H1 (cell line): ENCODE measurements at regions not wholly inside any gene's neighbourhood (a gene's known extent, or its start where the extent isn't known, plus 50 kb on each side); places are given as distances from the start of the nearest gene placed in this dataset.

ENCODE experiments used
- CTCF ChIA-PET: fragments of 300-600 bp; sonication (Branson Sonifier 250); formaldehyde crosslinking; loops from one replicate; lab custom pipeline; 2021; ENCODE audit not compliant: partially characterized antibody; lab: Charles Lee
- POLR2A ChIA-PET: fragments of 300-600 bp; sonication (Branson Sonifier 250); formaldehyde crosslinking; loops from one replicate; lab custom pipeline; 2021; ENCODE audit warnings: inconsistent platforms; ENCODE audit not compliant: partially characterized antibody; lab: Charles Lee
- DNase-seq, 2 experiments: peaks; one replicate each; pipeline versions ENCODE4 v3.0.0 to v3.0.0-alpha.2; 2010 to 2022; ENCODE audit warnings: low spot score in 2 of 2, low read depth in 1 of 2, mixed read lengths in 1 of 2
- FAIRE-seq: peaks from 2 replicates; lab custom pipeline; 2011; peaks lifted over from hg19 to GRCh38; lab: Jason Lieb, UNC
- H2AFZ ChIP-seq: 2 replicates; pipeline ENCODE4 v1.8.1; 2012; ENCODE audit warnings: low read length, inconsistent platforms
- H2AK5ac ChIP-seq: 2 replicates; pipeline ENCODE4 v1.6.1; 2013; ENCODE audit warnings: low read depth, low read length
- H2BK120ac ChIP-seq: replicated peaks from 2 replicates; pipeline ENCODE3; 2013; ENCODE audit warnings: low read depth, low read length, inconsistent platforms
- H2BK12ac ChIP-seq: 2 replicates; pipeline ENCODE4 v1.6.1; 2013; ENCODE audit warnings: low read depth, low read length
- H2BK15ac ChIP-seq: 2 replicates; pipeline ENCODE4 v1.6.1; 2013; ENCODE audit warnings: low read length
- H2BK20ac ChIP-seq: 2 replicates; pipeline ENCODE4 v1.6.1; 2013; ENCODE audit warnings: low read length
- H2BK5ac ChIP-seq: 2 replicates; pipeline ENCODE4 v1.6.1; 2013; ENCODE audit warnings: low read depth, low read length
- H3K14ac ChIP-seq: 2 replicates; pipeline ENCODE4 v1.6.1; 2013; ENCODE audit warnings: inconsistent platforms; ENCODE audit not compliant: insufficient read length
- H3K18ac ChIP-seq: 2 replicates; pipeline ENCODE4 v1.6.1; 2013; ENCODE audit warnings: low read length; ENCODE audit errors: extremely low read depth
- H3K23ac ChIP-seq: 2 replicates; pipeline ENCODE4 v1.6.1; 2013; ENCODE audit warnings: inconsistent platforms; ENCODE audit not compliant: insufficient read length
- H3K23me2 ChIP-seq: 2 replicates; pipeline ENCODE4 v1.6.1; 2013; ENCODE audit warnings: low read depth, low read length
- H3K27ac ChIP-seq: 2 replicates; pipeline ENCODE4 v1.6.1; 2011; ENCODE audit warnings: low read depth, low read length, inconsistent platforms
- H3K27me3 ChIP-seq, 4 experiments: replicated peaks in 1 of 4; 1 replicate in 1 of 4; 2 replicates in 3 of 4; pipeline versions ENCODE4 v1.6.1 to v1.8.1; 2011 to 2013; ENCODE audit warnings: low read length in 3 of 4, mild to moderate bottlenecking in 3 of 4, inconsistent platforms in 2 of 4, mixed read lengths in 2 of 4, moderate library complexity in 1 of 4; ENCODE audit not compliant: control insufficient read depth in 3 of 4, insufficient read depth in 3 of 4; ENCODE audit errors: extremely low read depth in 1 of 4
- H3K36me3 ChIP-seq, 4 experiments: 2 replicates each; pipeline versions ENCODE4 v1.6.1 to v1.8.1; 2011 to 2013; ENCODE audit warnings: mild to moderate bottlenecking in 4 of 4, low read length in 3 of 4, moderate library complexity in 2 of 4, control low read depth in 1 of 4, inconsistent platforms in 1 of 4; ENCODE audit not compliant: insufficient read depth in 4 of 4, control insufficient read depth in 2 of 4
- H3K4ac ChIP-seq: replicated peaks from 2 replicates; pipeline ENCODE3; 2013; ENCODE audit warnings: low read length, low read depth, mixed read lengths, inconsistent platforms; ENCODE audit not compliant: insufficient read length
- H3K4me1 ChIP-seq, 4 experiments: replicated peaks in 1 of 4; 1 replicate in 1 of 4; 2 replicates in 3 of 4; pipeline versions ENCODE4 v1.6.1 to v1.8.1; 2011 to 2013; ENCODE audit warnings: low read length in 3 of 4, inconsistent platforms in 2 of 4, mixed read lengths in 1 of 4; ENCODE audit not compliant: insufficient read depth in 4 of 4, control insufficient read depth in 3 of 4
- H3K4me2 ChIP-seq, 2 experiments: 2 replicates each; pipeline versions ENCODE4 v1.6.1 to v1.8.1; 2011 to 2013; ENCODE audit warnings: low read depth in 2 of 2, low read length in 2 of 2, control low read depth in 1 of 2, inconsistent platforms in 1 of 2, mild to moderate bottlenecking in 1 of 2; ENCODE audit not compliant: insufficient read depth in 1 of 2
- H3K4me3 ChIP-seq, 4 experiments: fragments of 200-600, 300-600 bp in 1 of 4; sonication (generic), shearing (Covaris generic), sonication (Bioruptor Twin) in 1 of 4; 2 replicates each; pipeline versions ENCODE4 v1.5.1 to v1.8.1; 2011 to 2016; ENCODE audit warnings: low read length in 4 of 4, low read depth in 3 of 4, control low read depth in 2 of 4, inconsistent platforms in 2 of 4, mild to moderate bottlenecking in 2 of 4, mixed read lengths in 1 of 4, moderate library complexity in 1 of 4; ENCODE audit not compliant: insufficient read depth in 2 of 4; ENCODE audit errors: extremely low read depth in 1 of 4
- H3K56ac ChIP-seq: replicated peaks from 2 replicates; pipeline ENCODE3; 2013; ENCODE audit warnings: low read depth, mild to moderate bottlenecking, mixed read lengths, low read length, inconsistent platforms; ENCODE audit not compliant: insufficient read length
- H3K79me1 ChIP-seq: 2 replicates; pipeline ENCODE4 v1.6.1; 2013; ENCODE audit warnings: low read depth, low read length, control low read depth
- H3K79me2 ChIP-seq, 2 experiments: 2 replicates each; pipeline versions ENCODE4 v1.6.1 to v1.8.1; 2012 to 2013; ENCODE audit warnings: low read length in 2 of 2, mild to moderate bottlenecking in 2 of 2, inconsistent platforms in 1 of 2; ENCODE audit not compliant: insufficient read depth in 2 of 2, control insufficient read depth in 1 of 2
- H3K9ac ChIP-seq, 4 experiments: replicated peaks in 1 of 4; 1 replicate in 1 of 4; 2 replicates in 3 of 4; pipeline versions ENCODE4 v1.6.1 to v1.8.1; 2011 to 2013; ENCODE audit warnings: low read depth in 3 of 4, low read length in 3 of 4, control low read depth in 2 of 4, mild to moderate bottlenecking in 2 of 4, moderate library complexity in 2 of 4, inconsistent platforms in 1 of 4; ENCODE audit errors: extremely low read depth in 1 of 4
- H3K9me3 ChIP-seq, 2 experiments: 2 replicates each; pipeline versions ENCODE4 v1.6.1 to v1.8.1; 2012 to 2013; ENCODE audit warnings: mild to moderate bottlenecking in 2 of 2, moderate library complexity in 2 of 2, control low read depth in 1 of 2, inconsistent platforms in 1 of 2, low read depth in 1 of 2, low read length in 1 of 2, mixed read lengths in 1 of 2; ENCODE audit not compliant: insufficient read depth in 2 of 2
- H4K20me1 ChIP-seq, 2 experiments: replicated peaks in 1 of 2; 2 replicates each; pipeline versions ENCODE3 to v1.8.1; 2011 to 2013; ENCODE audit warnings: inconsistent platforms in 2 of 2, low read length in 2 of 2, mild to moderate bottlenecking in 1 of 2; ENCODE audit not compliant: insufficient read depth in 2 of 2, control insufficient read depth in 1 of 2
- H4K5ac ChIP-seq: 2 replicates; pipeline ENCODE4 v1.6.1; 2013; ENCODE audit warnings: low read length, low read depth, mixed read lengths, inconsistent platforms; ENCODE audit not compliant: insufficient read length
- H4K8ac ChIP-seq: 2 replicates; pipeline ENCODE4 v1.8.0; 2013; ENCODE audit warnings: mild to moderate bottlenecking, moderate library complexity, low read length, inconsistent platforms; ENCODE audit not compliant: insufficient read depth; ENCODE audit errors: extremely low read depth
- H4K91ac ChIP-seq: replicated peaks from 2 replicates; pipeline ENCODE3; 2013; ENCODE audit warnings: low read length, mixed read lengths, inconsistent platforms; ENCODE audit not compliant: insufficient read length
- ASH2L ChIP-seq: fragments of 200-600, 300-600 bp; sonication (generic); IDR thresholded peaks from one replicate; pipeline ENCODE4 v1.7.1; 2017; ENCODE audit warnings: low read length
- CEBPB ChIP-seq: IDR thresholded peaks from 2 replicates; pipeline ENCODE4 v1.6.1; 2012; ENCODE audit warnings: low read depth, low read length
- CHD2 ChIP-seq: IDR thresholded peaks from 2 replicates; pipeline ENCODE4 v1.6.1; 2012; ENCODE audit warnings: low read length, improper control_type of control experiment
- CTCF ChIP-seq, 3 experiments: IDR thresholded peaks; 1 replicate in 2 of 3; 2 replicates in 1 of 3; pipeline versions ENCODE4 v1.5.1 to v1.6.1; 2011; ENCODE audit warnings: low read length in 3 of 3, mild to moderate bottlenecking in 3 of 3, inconsistent platforms in 2 of 3, low read depth in 1 of 3, moderate library complexity in 1 of 3; ENCODE audit not compliant: insufficient read depth in 1 of 3; ENCODE audit errors: control extremely low read depth in 1 of 3
- EGR1 ChIP-seq: IDR thresholded peaks from 2 replicates; pipeline ENCODE4 v1.6.1; 2011; ENCODE audit warnings: low read depth, low read length, borderline replicate concordance
- MAFK ChIP-seq: IDR thresholded peaks from 2 replicates; pipeline ENCODE4 v1.6.1; 2012; ENCODE audit warnings: low read depth, mild to moderate bottlenecking, improper control_type of control experiment, low read length
- POLR2A ChIP-seq, 2 experiments: IDR thresholded peaks; 1 replicate in 1 of 2; 2 replicates in 1 of 2; pipeline ENCODE4 v1.6.1; 2011; ENCODE audit warnings: low read depth in 2 of 2, low read length in 2 of 2, mild to moderate bottlenecking in 2 of 2; ENCODE audit errors: control extremely low read depth in 1 of 2
- TAF1 ChIP-seq: IDR thresholded peaks from 2 replicates; pipeline ENCODE4 v1.6.1; 2011; ENCODE audit warnings: mild to moderate bottlenecking, low read depth, low read length
- TAF7 ChIP-seq: optimal IDR thresholded peaks from 2 replicates; pipeline ENCODE3; 2011; ENCODE audit warnings: low read depth, mild to moderate bottlenecking, inconsistent platforms, low read length, moderate library complexity, borderline replicate concordance
- TBP ChIP-seq: IDR thresholded peaks from 2 replicates; pipeline ENCODE4 v1.6.1; 2011; ENCODE audit warnings: low read depth, low read length, improper control_type of control experiment
- YY1 ChIP-seq: IDR thresholded peaks from 2 replicates; pipeline ENCODE4 v1.6.1; 2011; ENCODE audit warnings: low read depth, mild to moderate bottlenecking, low read length
- WGBS, 2 experiments: shearing (Covaris generic) in 1 of 2; methylation state at CpG; one replicate each; pipeline versions ENCODE4 v1.1.6 to v1.1.7; 2013 to 2015; ENCODE audit warnings: low lambda C conversion rate in 2 of 2, mixed read lengths in 2 of 2, inconsistent platforms in 1 of 2, low coverage in 1 of 2, missing lambda C conversion rate in 1 of 2; ENCODE audit not compliant: insufficient replicate concordance in 2 of 2, insufficient coverage in 1 of 2, insufficient read length in 1 of 2; ENCODE audit errors: extremely low coverage in 1 of 2, missing lambda C conversion rate in 1 of 2; 5-methylcytosine and 5-hydroxymethylcytosine counted together

GRCh38 chr16:14003074-14003570 is 68.0 kb upstream of the MRTFB start:
- ChIA-PET CTCF (interaction anchor here (1.8 kb wide), 1 partner anchor 34 kb away, joined by 7 read pairs; no protein-coding TSS in a partner anchor), POLR2A (interaction anchor here (0.6 to 1.9 kb wide), 3 partner anchors 10 to 84 kb away, joined by 3 to 4 read pairs (median 3); partner anchors contain the start of gene ERCC4)
- Histone ChIP-seq H3K4ac (no peak overlapping the region), H3K9ac (peak overlapping the region in 1 of 4 experiments; percentile 47; a peak in 4 of 7 replicates), H3K79me1 (no peaks in the 10 kb centered on the region), H3K4me3 (peak overlapping the region; percentile 19 to 39 (median 32); a peak in 7 of 8 replicates), H4K8ac (peak overlapping the region; percentile 36; the same call in 1 of the 2 replicates), H4K5ac (no peak overlapping the region), H3K18ac (no peak overlapping the region; the same call in 1 of the 2 replicates), H3K36me3 (no peaks in the 10 kb centered on the region), H2BK120ac (no peak overlapping the region), H2BK5ac (peak overlapping the region; percentile 83), H3K23ac (no peak overlapping the region), H3K56ac (no peak overlapping the region), H3K14ac (no peak overlapping the region), H3K4me2 (peak overlapping the region; percentile 58 to 69), H2BK20ac (peak overlapping the region; percentile 43; the same call in 1 of the 2 replicates), H3K9me3 (no peaks in the 10 kb centered on the region), H2BK15ac (no peak overlapping the region), H4K91ac (peak overlapping the region; percentile 17), H3K23me2 (peaks cover 3% of the 10 kb centered on the region; the same call in 1 of the 2 replicates), H4K20me1 (no peaks in the 10 kb centered on the region), H3K4me1 (peaks cover 3 to 8% (median 5%) of the 10 kb centered on the region in 4 experiments), H2AFZ (peak overlapping the region; percentile 98), H2AK5ac (no peak overlapping the region), H3K79me2 (no peaks in the 10 kb centered on the region), H3K27me3 (no peaks in the 10 kb centered on the region), H2BK12ac (peak overlapping the region; percentile 80; the same call in 1 of the 2 replicates), H3K27ac (peak overlapping the region; percentile 5; the same call in 1 of the 2 replicates)
- peak; percentile 66 to 68 for DNase-seq
- WGBS, 2 experiments: 40% methylated on average over 15 of the region's 15 CpGs; no CpG with 5 or more reads in 1 of the 2 experiments
- no peak for FAIRE-seq
- TF ChIP-seq TAF7: peak; percentile 39
- peak; percentile 74; the same call in 1 of the 2 replicates for TF ChIP-seq YY1
- peak; percentile 60 for TF ChIP-seq ASH2L
- TF ChIP-seq CHD2: peak; percentile 48; the same call in 1 of the 2 replicates
- no peak for TF ChIP-seq MAFK
- peak; percentile 93 for TF ChIP-seq EGR1
- TF ChIP-seq TAF1: 0 out of 2 replicates have a peak, but pooled peaks have one; percentile 33
- TF ChIP-seq CTCF (IDR thresholded peaks at IDR 0.05; ENCODE audit: control extremely low read depth in 1 of 3, insufficient read depth in 1 of 3, low read depth in 1 of 3, low read length in 3 of 3): peak; percentile 19 to 32 (median 30); a peak in 3 of 4 replicates
- 0 out of 3 replicates have a peak, but pooled peaks of 1 of the 2 experiments have one; percentile 26 for TF ChIP-seq POLR2A (IDR thresholded peaks at IDR 0.05; ENCODE audit: control extremely low read depth in 1 of 2, low read depth in 2 of 2, low read length in 2 of 2)
- TF ChIP-seq TBP: peak; percentile 62; the same call in 1 of the 2 replicates
- TF ChIP-seq CEBPB: 0 out of 2 replicates have a peak, but pooled peaks have one; percentile 16
